Mucosa of descending colon (tissue), 3 donors: ENCODE measurements at regions not wholly inside any gene's neighbourhood (a gene's known extent, or its start where the extent isn't known, plus 50 kb on each side); places are given as distances from the start of the nearest gene placed in this dataset.

ENCODE experiments used
- ATAC-seq: fragments of 200-7000 bp; cut with Tn5 transposase; one replicate; pipeline ENCODE4 v1.9.1; 2020; ENCODE audit warnings: mild to moderate bottlenecking, moderate library complexity
- DNase-seq, 3 donors: peaks; one replicate each; pipeline ENCODE4 v3.0.0-alpha.2; 2020
- H3K36me3 ChIP-seq: fragments of 200-600 bp; one replicate; pipeline ENCODE4 v1.8.0; 2021; ENCODE audit warnings: low read depth, mild to moderate bottlenecking
- H3K4me1 ChIP-seq: fragments of 200-600 bp; one replicate; pipeline ENCODE4 v1.8.0; 2021; ENCODE audit warnings: low read depth, mild to moderate bottlenecking
- H3K4me3 ChIP-seq: fragments of 200-600 bp; one replicate; pipeline ENCODE4 v1.8.0; 2021; ENCODE audit warnings: mild to moderate bottlenecking
- H3K9me3 ChIP-seq: fragments of 200-600 bp; one replicate; pipeline ENCODE4 v1.8.0; 2021; ENCODE audit warnings: mild to moderate bottlenecking
- intact Hi-C, 2 donors: fragments of 100-400 bp; cut with DNase I in 1 of 2; cut with micrococcal nuclease in 1 of 2; formaldehyde crosslinking; loops; one replicate each; pipeline versions ENCODE4 v1.11.0 to v1.11.1; 2022; cut with DNase I, micrococcal nuclease
- TF ChIP-seq, protein P1 (sequence below): fragments of 200-600 bp; IDR thresholded peaks from one replicate; pipeline ENCODE4 v1.8.0; 2022; ENCODE audit warnings: antibody characterized with exemption, mild to moderate bottlenecking
- donor health status: DM: no; HTN: no; CAD: no; lungs with moderate emphysema.
- donor health status: DM: no; HTN: no; CAD: no.
- donor health status: DM: no; HTN: yes; CAD: no.

DNA sequence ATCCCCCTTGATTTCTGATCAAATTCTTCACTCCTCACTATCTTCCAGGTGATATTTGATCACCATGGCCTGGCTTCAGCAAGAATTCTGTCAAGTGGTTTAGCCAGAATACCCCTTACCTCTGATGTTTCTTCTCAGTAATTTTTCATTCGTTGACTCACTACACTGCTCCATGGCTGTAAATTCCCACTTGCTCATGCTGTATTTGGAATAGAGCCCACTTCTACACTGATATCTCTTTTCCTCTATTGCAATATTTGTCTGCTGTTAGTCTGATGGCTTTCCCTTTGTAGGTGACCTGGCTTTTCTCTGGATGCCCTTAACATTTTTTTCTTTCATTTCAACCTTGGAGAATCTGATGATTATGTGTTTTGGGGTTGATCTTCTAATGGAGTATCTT lies 73.9 kb upstream of the DIPK2B start:
- H3K9me3 ChIP-seq = no peaks in the 10 kb centered on the region
- no peak for DNase-seq
- H3K36me3 ChIP-seq = no peaks in the 10 kb centered on the region
- TF ChIP-seq, protein P1, sequence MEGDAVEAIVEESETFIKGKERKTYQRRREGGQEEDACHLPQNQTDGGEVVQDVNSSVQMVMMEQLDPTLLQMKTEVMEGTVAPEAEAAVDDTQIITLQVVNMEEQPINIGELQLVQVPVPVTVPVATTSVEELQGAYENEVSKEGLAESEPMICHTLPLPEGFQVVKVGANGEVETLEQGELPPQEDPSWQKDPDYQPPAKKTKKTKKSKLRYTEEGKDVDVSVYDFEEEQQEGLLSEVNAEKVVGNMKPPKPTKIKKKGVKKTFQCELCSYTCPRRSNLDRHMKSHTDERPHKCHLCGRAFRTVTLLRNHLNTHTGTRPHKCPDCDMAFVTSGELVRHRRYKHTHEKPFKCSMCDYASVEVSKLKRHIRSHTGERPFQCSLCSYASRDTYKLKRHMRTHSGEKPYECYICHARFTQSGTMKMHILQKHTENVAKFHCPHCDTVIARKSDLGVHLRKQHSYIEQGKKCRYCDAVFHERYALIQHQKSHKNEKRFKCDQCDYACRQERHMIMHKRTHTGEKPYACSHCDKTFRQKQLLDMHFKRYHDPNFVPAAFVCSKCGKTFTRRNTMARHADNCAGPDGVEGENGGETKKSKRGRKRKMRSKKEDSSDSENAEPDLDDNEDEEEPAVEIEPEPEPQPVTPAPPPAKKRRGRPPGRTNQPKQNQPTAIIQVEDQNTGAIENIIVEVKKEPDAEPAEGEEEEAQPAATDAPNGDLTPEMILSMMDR = no peak
- H3K4me3 ChIP-seq = no peak overlapping the region
- no peak for ATAC-seq
- intact Hi-C loops = no loop called here
- no peaks in the 10 kb centered on the region for H3K4me1 ChIP-seq

GRCh38 chrX:45267007-45267406 lies 66.3 kb upstream of the DIPK2B start:
- H3K4me3 ChIP-seq = no peak overlapping the region
- no peaks in the 10 kb centered on the region for H3K9me3 ChIP-seq
- H3K36me3 ChIP-seq = no peaks in the 10 kb centered on the region
- TF ChIP-seq, protein P1 = no peak
- H3K4me1 ChIP-seq = no peaks in the 10 kb centered on the region
- intact Hi-C loops = no loop called here
- DNase-seq (no peak), ATAC-seq (no peak)

GRCh38 chrX:45266456-45266855 lies 65.8 kb upstream of the DIPK2B start:
- ATAC-seq (no peak), DNase-seq (no peak)

GRCh38 chrX:45264865-45265264 lies 64.2 kb upstream of the DIPK2B start:
- H3K4me3 ChIP-seq = no peak overlapping the region
- ATAC-seq (no peak), DNase-seq (no peak)
- no peaks in the 10 kb centered on the region for H3K36me3 ChIP-seq
- H3K4me1 ChIP-seq = no peaks in the 10 kb centered on the region
- TF ChIP-seq, protein P1 = no peak
- intact Hi-C loops = no loop called here
- no peaks in the 10 kb centered on the region for H3K9me3 ChIP-seq

More at GRCh38 chrX:45266456-45266855, 65.8 kb upstream of the DIPK2B start:
- H3K4me1 ChIP-seq = no peaks in the 10 kb centered on the region
- TF ChIP-seq, protein P1 = no peak
- intact Hi-C loops = no loop called here
- H3K4me3 ChIP-seq = no peak overlapping the region
- no peaks in the 10 kb centered on the region for H3K36me3 ChIP-seq
- no peaks in the 10 kb centered on the region for H3K9me3 ChIP-seq

DNA sequence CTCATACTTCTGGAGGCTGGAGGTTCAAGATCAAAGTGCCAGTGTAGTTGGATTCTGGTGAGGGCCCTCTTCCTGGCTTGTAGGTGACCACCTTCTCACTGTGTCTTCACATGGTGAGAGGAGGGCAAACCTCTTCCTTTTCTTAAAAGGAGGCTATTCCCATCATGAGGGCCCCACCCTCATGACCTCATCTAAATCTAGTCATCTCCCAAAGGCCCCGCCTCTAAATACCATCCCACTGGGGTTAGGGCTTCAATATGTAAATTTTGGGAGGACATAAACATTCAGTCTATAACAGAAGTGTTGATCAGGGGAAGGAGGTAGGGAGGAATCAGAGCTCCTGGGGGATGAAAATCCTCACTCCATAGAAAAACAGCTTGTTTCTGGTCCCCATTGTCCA lies 60.8 kb upstream of the DIPK2B start:
- Histone ChIP-seq H3K9me3 (no peaks in the 10 kb centered on the region), H3K4me1 (no peaks in the 10 kb centered on the region), H3K4me3 (no peak overlapping the region), H3K36me3 (no peaks in the 10 kb centered on the region)
- TF ChIP-seq, protein P1 = no peak
- intact Hi-C loops = no loop called here
- DNase-seq (no peak), ATAC-seq (no peak)

DNA sequence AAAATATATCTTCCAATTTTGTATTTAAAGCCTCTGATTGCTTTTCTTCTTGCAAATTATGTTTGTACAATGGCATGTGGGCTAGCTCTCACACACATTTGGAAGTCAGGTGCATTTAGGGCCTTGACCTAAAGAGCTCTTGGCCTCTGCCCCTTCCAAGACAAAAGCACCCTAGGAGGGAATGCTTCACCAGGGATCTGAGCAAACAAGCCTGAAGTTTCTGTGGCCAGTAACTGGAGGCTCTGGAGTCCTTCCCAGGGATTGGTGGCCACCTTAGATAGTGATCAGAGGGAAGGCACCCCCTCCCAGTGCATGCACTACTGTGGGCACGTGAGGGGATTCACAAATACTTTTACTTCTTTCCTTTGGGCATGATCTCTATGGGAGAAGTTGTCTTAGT lies 60.3 kb upstream of the DIPK2B start:
- H3K4me1 ChIP-seq = no peaks in the 10 kb centered on the region
- no peaks in the 10 kb centered on the region for H3K36me3 ChIP-seq
- intact Hi-C loops = no loop called here
- DNase-seq (no peak), ATAC-seq (no peak)
- H3K9me3 ChIP-seq = no peaks in the 10 kb centered on the region
- H3K4me3 ChIP-seq = no peak overlapping the region
- TF ChIP-seq, protein P1 = no peak
